ENCODE measurements at regions not wholly inside any gene's neighbourhood (a gene's known extent, or its start where the extent isn't known, plus 50 kb on each side); places are given as distances from the start of the nearest gene placed in this dataset.

DNA sequence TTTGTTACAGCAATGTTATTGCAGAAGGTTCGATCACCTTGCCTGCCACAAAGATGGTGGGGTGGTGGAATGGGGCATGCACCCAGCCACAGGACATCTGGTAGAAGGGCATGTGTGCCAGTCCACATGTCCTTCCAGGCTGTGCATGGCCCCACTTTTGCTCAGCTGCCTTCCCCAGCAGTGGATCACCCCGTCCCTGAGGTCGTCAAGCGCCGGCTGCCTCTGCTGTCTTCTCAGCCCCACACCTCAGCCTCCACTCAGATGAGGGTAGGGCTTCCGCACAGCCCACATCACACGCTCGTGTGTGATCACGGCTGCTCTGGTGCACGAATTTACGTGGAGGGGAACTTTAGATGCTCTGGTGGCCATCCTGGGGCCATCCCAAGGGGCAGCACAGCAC lies 109.5 kb upstream of the PMEPA1 start:
- TF ChIP-seq, protein P1, sequence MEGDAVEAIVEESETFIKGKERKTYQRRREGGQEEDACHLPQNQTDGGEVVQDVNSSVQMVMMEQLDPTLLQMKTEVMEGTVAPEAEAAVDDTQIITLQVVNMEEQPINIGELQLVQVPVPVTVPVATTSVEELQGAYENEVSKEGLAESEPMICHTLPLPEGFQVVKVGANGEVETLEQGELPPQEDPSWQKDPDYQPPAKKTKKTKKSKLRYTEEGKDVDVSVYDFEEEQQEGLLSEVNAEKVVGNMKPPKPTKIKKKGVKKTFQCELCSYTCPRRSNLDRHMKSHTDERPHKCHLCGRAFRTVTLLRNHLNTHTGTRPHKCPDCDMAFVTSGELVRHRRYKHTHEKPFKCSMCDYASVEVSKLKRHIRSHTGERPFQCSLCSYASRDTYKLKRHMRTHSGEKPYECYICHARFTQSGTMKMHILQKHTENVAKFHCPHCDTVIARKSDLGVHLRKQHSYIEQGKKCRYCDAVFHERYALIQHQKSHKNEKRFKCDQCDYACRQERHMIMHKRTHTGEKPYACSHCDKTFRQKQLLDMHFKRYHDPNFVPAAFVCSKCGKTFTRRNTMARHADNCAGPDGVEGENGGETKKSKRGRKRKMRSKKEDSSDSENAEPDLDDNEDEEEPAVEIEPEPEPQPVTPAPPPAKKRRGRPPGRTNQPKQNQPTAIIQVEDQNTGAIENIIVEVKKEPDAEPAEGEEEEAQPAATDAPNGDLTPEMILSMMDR (IDR thresholded peaks at IDR 0.05), result no peak
- no peak for TF ChIP-seq ZFX (IDR thresholded peaks at IDR 0.05; ENCODE audit: borderline replicate concordance)

Measured in 22Rv1 (cell line).